Smooth muscle cell (in vitro differentiated cells): ENCODE measurements at regions not wholly inside any gene's neighbourhood (a gene's known extent, or its start where the extent isn't known, plus 50 kb on each side); places are given as distances from the start of the nearest gene placed in this dataset.

ENCODE experiments used
- DNase-seq: peaks from one replicate; lab custom pipeline; 2025; ENCODE audit not compliant: unreplicated experiment; lab: John Stamatoyannopoulos, UW
- H2AFZ ChIP-seq: fragments of 200-600 bp; sonication (generic); 2 replicates; pipeline ENCODE4 v1.6.0; 2016; ENCODE audit warnings: antibody characterized with exemption, low read depth, mild to moderate bottlenecking
- H3F3A ChIP-seq: fragments of 200-600 bp; sonication (generic); 2 replicates; pipeline ENCODE4 v1.6.0; 2017; ENCODE audit warnings: antibody characterized with exemption, low read depth
- H3K27ac ChIP-seq: fragments of 200-600 bp; sonication (generic); 2 replicates; pipeline ENCODE4 v1.5.1; 2016; ENCODE audit warnings: low read depth, mild to moderate bottlenecking
- H3K27me3 ChIP-seq: fragments of 200-600 bp; sonication (generic); 2 replicates; pipeline ENCODE4 v1.6.1; 2016; ENCODE audit warnings: low read depth, mild to moderate bottlenecking
- H3K36me3 ChIP-seq: fragments of 200-600 bp; sonication (generic); 2 replicates; pipeline ENCODE4 v1.5.1; 2016; ENCODE audit warnings: low read depth
- H3K4me1 ChIP-seq: fragments of 200-600 bp; sonication (generic); 2 replicates; pipeline ENCODE4 v1.5.1; 2016; ENCODE audit warnings: low read depth
- H3K4me2 ChIP-seq: fragments of 200-600 bp; sonication (generic); 2 replicates; pipeline ENCODE4 v1.6.0; 2016; ENCODE audit warnings: mild to moderate bottlenecking
- H3K4me3 ChIP-seq: fragments of 200-600 bp; sonication (generic); 2 replicates; pipeline ENCODE4 v1.5.1; 2016; ENCODE audit warnings: mild to moderate bottlenecking
- H3K79me2 ChIP-seq: fragments of 200-600 bp; sonication (generic); 2 replicates; pipeline ENCODE4 v1.6.0; 2016; ENCODE audit warnings: low read depth, mild to moderate bottlenecking
- H3K9ac ChIP-seq: fragments of 200-600 bp; sonication (generic); 2 replicates; pipeline ENCODE4 v1.6.0; 2016; ENCODE audit warnings: low read depth
- H3K9me3 ChIP-seq: fragments of 200-600 bp; sonication (generic); replicated peaks from 2 replicates; pipeline ENCODE4 v1.5.1; 2016; ENCODE audit warnings: low read depth
- H4K20me1 ChIP-seq: fragments of 200-600 bp; sonication (generic); 2 replicates; pipeline ENCODE4 v1.6.0; 2016; ENCODE audit warnings: low read depth
- WGBS: methylation state at CpG from one replicate; pipeline ENCODE4 v1.1.7; 2016; ENCODE audit warnings: low lambda C conversion rate; 5-methylcytosine and 5-hydroxymethylcytosine counted together
- TF ChIP-seq, protein P1 (sequence below): fragments of 200-600 bp; sonication (generic); IDR thresholded peaks from 2 replicates; pipeline ENCODE4 v1.5.1; 2017; ENCODE audit warnings: borderline replicate concordance, mild to moderate bottlenecking, antibody characterized with exemption; ENCODE audit not compliant: insufficient read depth, poor library complexity, severe bottlenecking

DNA sequence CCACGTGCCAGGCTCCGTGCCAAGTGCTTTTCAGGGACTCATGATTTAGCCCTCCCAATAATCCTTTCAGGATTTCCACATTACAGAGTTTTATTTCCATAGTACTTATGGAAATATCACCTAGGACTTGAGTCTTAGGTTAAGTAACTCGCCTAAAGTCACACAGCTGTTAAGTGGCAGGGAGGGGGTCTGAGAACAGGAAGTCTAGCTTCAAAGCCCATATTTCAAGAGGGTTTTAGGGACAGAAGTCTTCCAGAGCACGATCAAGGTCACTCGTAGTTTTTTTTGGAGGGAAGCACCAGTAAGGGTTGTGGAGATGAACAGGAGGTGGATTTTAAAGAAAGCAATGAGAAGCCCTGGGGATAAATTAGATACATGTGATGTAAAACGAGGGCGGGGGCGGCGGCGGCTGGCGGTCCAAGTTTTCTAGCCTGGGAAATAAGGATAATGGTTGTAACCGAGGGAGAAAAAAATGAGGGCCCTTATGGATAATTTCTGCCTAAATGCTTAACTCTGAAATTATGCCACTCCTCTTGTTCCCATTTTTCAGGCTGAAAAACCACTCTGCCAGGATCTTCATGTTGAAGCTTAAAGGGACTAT, 192.6 kb upstream of the FOXN3 start:
- no peaks in the 10 kb centered on the region for H3K36me3 ChIP-seq
- TF ChIP-seq, protein P1, sequence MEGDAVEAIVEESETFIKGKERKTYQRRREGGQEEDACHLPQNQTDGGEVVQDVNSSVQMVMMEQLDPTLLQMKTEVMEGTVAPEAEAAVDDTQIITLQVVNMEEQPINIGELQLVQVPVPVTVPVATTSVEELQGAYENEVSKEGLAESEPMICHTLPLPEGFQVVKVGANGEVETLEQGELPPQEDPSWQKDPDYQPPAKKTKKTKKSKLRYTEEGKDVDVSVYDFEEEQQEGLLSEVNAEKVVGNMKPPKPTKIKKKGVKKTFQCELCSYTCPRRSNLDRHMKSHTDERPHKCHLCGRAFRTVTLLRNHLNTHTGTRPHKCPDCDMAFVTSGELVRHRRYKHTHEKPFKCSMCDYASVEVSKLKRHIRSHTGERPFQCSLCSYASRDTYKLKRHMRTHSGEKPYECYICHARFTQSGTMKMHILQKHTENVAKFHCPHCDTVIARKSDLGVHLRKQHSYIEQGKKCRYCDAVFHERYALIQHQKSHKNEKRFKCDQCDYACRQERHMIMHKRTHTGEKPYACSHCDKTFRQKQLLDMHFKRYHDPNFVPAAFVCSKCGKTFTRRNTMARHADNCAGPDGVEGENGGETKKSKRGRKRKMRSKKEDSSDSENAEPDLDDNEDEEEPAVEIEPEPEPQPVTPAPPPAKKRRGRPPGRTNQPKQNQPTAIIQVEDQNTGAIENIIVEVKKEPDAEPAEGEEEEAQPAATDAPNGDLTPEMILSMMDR = no peak
- no peaks in the 10 kb centered on the region for H3K27me3 ChIP-seq
- no peak overlapping the region for H3K4me2 ChIP-seq
- H3K27ac ChIP-seq = no peak overlapping the region
- peaks cover 3% of the 10 kb centered on the region for H3K4me1 ChIP-seq
- H4K20me1 ChIP-seq = peaks cover 7% of the 10 kb centered on the region
- H3F3A ChIP-seq = no peaks in the 10 kb centered on the region
- no peaks in the 10 kb centered on the region for H3K9me3 ChIP-seq
- DNase-seq = no peak
- 90% methylated on average over 12 of the region's 12 CpGs for WGBS
- H3K4me3 ChIP-seq = no peak overlapping the region
- H2AFZ ChIP-seq = no peak overlapping the region
- H3K9ac ChIP-seq = no peak overlapping the region
- H3K79me2 ChIP-seq = peaks cover 20% of the 10 kb centered on the region

DNA sequence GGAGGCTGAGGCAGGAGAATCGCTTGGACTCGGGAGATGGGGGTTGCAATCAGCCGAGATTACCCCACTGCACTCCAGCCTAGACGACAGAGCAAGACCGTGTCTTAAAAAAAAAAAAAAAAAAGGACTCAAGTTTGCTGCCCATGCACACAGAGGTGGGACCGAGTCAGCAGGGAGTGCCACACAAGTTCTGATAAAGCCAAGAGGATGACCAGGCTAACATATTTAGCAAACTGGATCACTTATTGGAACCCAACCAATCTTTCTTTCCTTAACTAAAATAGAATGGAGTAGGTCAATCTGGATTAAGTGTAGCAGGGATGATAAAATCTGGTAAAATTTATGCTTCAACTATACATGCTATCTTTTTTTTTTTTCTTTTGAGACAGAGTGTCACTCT, 190.4 kb upstream of the FOXN3 start:
- peaks cover 4% of the 10 kb centered on the region for H3K4me1 ChIP-seq
- no peaks in the 10 kb centered on the region for H3K27me3 ChIP-seq
- H2AFZ ChIP-seq = no peak overlapping the region
- no peak overlapping the region for H3K4me2 ChIP-seq
- H3K9ac ChIP-seq = no peak overlapping the region
- no peaks in the 10 kb centered on the region for H3K9me3 ChIP-seq
- no peaks in the 10 kb centered on the region for H3K36me3 ChIP-seq
- no peaks in the 10 kb centered on the region for H4K20me1 ChIP-seq
- no peak overlapping the region for H3K4me3 ChIP-seq
- WGBS = 95% methylated on average over 6 of the region's 6 CpGs
- peaks cover 1% of the 10 kb centered on the region for H3K79me2 ChIP-seq
- H3K27ac ChIP-seq = no peak overlapping the region
- H3F3A ChIP-seq = peaks cover 4% of the 10 kb centered on the region
- DNase-seq = no peak
- TF ChIP-seq, protein P1 = no peak

DNA sequence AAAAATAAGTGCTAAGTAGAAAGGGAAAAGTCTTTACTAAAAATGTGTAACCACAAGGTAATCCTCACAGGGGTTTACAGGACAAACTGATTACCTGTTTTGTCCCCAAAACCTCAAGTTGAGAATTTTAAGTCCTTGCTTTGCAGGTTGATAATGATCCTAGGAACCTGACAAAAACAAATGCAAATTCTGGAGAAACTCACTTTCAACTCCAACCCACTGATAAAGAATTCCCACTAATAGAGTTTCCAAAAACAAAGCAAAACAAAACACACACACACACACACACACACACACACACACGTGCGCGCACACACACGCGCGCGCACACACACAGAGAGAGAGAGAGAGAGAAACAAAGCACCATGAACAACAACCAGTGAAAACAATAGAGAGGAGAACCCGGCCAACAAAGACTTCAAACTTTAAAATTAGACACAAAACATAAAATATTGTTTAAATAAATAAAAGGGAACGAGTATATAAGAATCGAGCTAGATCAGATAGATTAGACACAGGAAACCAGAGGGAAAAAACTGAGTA, 187.0 kb upstream of the FOXN3 start:
- no peak overlapping the region for H3K9ac ChIP-seq
- no peaks in the 10 kb centered on the region for H4K20me1 ChIP-seq
- no peaks in the 10 kb centered on the region for H3K79me2 ChIP-seq
- H3K27me3 ChIP-seq = no peaks in the 10 kb centered on the region
- TF ChIP-seq, protein P1 = no peak
- no peak overlapping the region for H2AFZ ChIP-seq
- peaks cover 5% of the 10 kb centered on the region for H3K9me3 ChIP-seq
- H3F3A ChIP-seq = peaks cover 4% of the 10 kb centered on the region
- peaks cover 4% of the 10 kb centered on the region for H3K4me1 ChIP-seq
- no peak overlapping the region for H3K27ac ChIP-seq
- H3K36me3 ChIP-seq = no peaks in the 10 kb centered on the region
- H3K4me2 ChIP-seq = no peak overlapping the region
- 88% methylated on average over 10 of the region's 10 CpGs for WGBS
- H3K4me3 ChIP-seq = no peak overlapping the region
- no peak for DNase-seq
